OCI-LY1 (cell line): ENCODE measurements at regions not wholly inside any gene's neighbourhood (a gene's known extent, or its start where the extent isn't known, plus 50 kb on each side); places are given as distances from the start of the nearest gene placed in this dataset.

Source experiments
- H2AFZ ChIP-seq: fragments of 200-600 bp; sonication (generic), shearing (Covaris generic); 2 replicates; pipeline ENCODE4 v1.6.0; 2014; ENCODE audit warnings: antibody characterized with exemption, mild to moderate bottlenecking, low read length
- H3F3A ChIP-seq: fragments of 200-600 bp; sonication (generic), shearing (Covaris generic); 2 replicates; pipeline ENCODE4 v1.6.0; 2014; ENCODE audit warnings: mild to moderate bottlenecking, antibody characterized with exemption, low read length, moderate library complexity; ENCODE audit not compliant: insufficient read depth
- H3K27ac ChIP-seq: fragments of 200-600 bp; sonication (generic); 2 replicates; pipeline ENCODE4 v1.5.1; 2014; ENCODE audit warnings: low read length, mixed run types, mild to moderate bottlenecking, low read depth; ENCODE audit not compliant: poor library complexity, severe bottlenecking
- H3K27me3 ChIP-seq: fragments of 200-600 bp; sonication (generic); 2 replicates; pipeline ENCODE4 v1.6.0; 2014; ENCODE audit warnings: antibody characterized with exemption, mild to moderate bottlenecking, low read length, moderate library complexity; ENCODE audit not compliant: insufficient read depth
- H3K36me3 ChIP-seq: fragments of 200-600 bp; sonication (generic); 2 replicates; pipeline ENCODE4 v1.6.1; 2014; ENCODE audit warnings: mild to moderate bottlenecking, antibody characterized with exemption, low read length, moderate library complexity, mixed read lengths; ENCODE audit not compliant: insufficient read depth
- H3K4me1 ChIP-seq: fragments of 200-600 bp; sonication (generic); 2 replicates; pipeline ENCODE4 v1.5.1; 2014; ENCODE audit warnings: mild to moderate bottlenecking, low read length, moderate library complexity; ENCODE audit not compliant: insufficient read depth, severe bottlenecking
- H3K4me2 ChIP-seq: fragments of 200-600 bp; sonication (generic), shearing (Covaris generic); 2 replicates; pipeline ENCODE4 v1.6.1; 2014; ENCODE audit warnings: low read length
- H3K4me3 ChIP-seq: fragments of 200-600 bp; sonication (generic); 2 replicates; pipeline ENCODE4 v1.5.1; 2014; ENCODE audit warnings: low read length, low read depth, mild to moderate bottlenecking, mixed read lengths; ENCODE audit not compliant: poor library complexity, severe bottlenecking
- H3K79me2 ChIP-seq: fragments of 200-600 bp; shearing (Covaris generic); 2 replicates; pipeline ENCODE4 v1.6.1; 2016; ENCODE audit warnings: mixed run types, low read length, mixed read lengths; ENCODE audit not compliant: insufficient read depth
- H3K9ac ChIP-seq: fragments of 200-600 bp; sonication (generic), shearing (Covaris generic); 2 replicates; pipeline ENCODE4 v1.6.1; 2014; ENCODE audit warnings: mild to moderate bottlenecking, low read length, mixed read lengths
- H3K9me2 ChIP-seq: fragments of 200-600 bp; sonication (generic), shearing (Covaris generic); 2 replicates; pipeline ENCODE4 v1.6.1; 2014; ENCODE audit warnings: low read depth, mild to moderate bottlenecking, low read length, mixed read lengths
- H3K9me3 ChIP-seq: fragments of 200-600 bp; shearing (Covaris generic); 2 replicates; pipeline ENCODE4 v1.6.1; 2014; ENCODE audit warnings: low read length, mixed read lengths
- H4K20me1 ChIP-seq: fragments of 200-600 bp; sonication (generic), shearing (Covaris generic); 2 replicates; pipeline ENCODE4 v1.6.0; 2016; ENCODE audit warnings: mild to moderate bottlenecking, low read length; ENCODE audit not compliant: insufficient read depth
- EZH2 ChIP-seq: fragments of 200-600 bp; sonication (generic), shearing (Covaris generic); IDR thresholded peaks from 2 replicates; pipeline ENCODE4 v1.8.0; 2017; ENCODE audit warnings: borderline replicate concordance, mixed run types, mild to moderate bottlenecking, antibody characterized with exemption, low read length, moderate library complexity, mixed read lengths
- TF ChIP-seq, protein P1 (sequence below): fragments of 200-600 bp; sonication (generic), shearing (Covaris generic); IDR thresholded peaks from 2 replicates; pipeline ENCODE4 v1.5.1; 2017; ENCODE audit warnings: mild to moderate bottlenecking, antibody characterized with exemption, low read length, moderate library complexity, mixed read lengths

GRCh38 chr16:50924759-50925545, 183.1 kb downstream of the CYLD start:
- no peaks in the 10 kb centered on the region for H3K79me2 ChIP-seq
- no peak overlapping the region for H3K27ac ChIP-seq
- no peaks in the 10 kb centered on the region for H3F3A ChIP-seq
- no peaks in the 10 kb centered on the region for H3K4me1 ChIP-seq
- no peaks in the 10 kb centered on the region for H4K20me1 ChIP-seq
- no peak overlapping the region for H3K9ac ChIP-seq
- H3K36me3 ChIP-seq, result no peaks in the 10 kb centered on the region
- no peaks in the 10 kb centered on the region for H3K27me3 ChIP-seq
- no peaks in the 10 kb centered on the region for H3K9me2 ChIP-seq
- H3K9me3 ChIP-seq, result no peaks in the 10 kb centered on the region
- no peak overlapping the region for H3K4me2 ChIP-seq
- no peak overlapping the region for H3K4me3 ChIP-seq
- TF ChIP-seq, protein P1, sequence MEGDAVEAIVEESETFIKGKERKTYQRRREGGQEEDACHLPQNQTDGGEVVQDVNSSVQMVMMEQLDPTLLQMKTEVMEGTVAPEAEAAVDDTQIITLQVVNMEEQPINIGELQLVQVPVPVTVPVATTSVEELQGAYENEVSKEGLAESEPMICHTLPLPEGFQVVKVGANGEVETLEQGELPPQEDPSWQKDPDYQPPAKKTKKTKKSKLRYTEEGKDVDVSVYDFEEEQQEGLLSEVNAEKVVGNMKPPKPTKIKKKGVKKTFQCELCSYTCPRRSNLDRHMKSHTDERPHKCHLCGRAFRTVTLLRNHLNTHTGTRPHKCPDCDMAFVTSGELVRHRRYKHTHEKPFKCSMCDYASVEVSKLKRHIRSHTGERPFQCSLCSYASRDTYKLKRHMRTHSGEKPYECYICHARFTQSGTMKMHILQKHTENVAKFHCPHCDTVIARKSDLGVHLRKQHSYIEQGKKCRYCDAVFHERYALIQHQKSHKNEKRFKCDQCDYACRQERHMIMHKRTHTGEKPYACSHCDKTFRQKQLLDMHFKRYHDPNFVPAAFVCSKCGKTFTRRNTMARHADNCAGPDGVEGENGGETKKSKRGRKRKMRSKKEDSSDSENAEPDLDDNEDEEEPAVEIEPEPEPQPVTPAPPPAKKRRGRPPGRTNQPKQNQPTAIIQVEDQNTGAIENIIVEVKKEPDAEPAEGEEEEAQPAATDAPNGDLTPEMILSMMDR, result no peak
- TF ChIP-seq EZH2, result no peak
- no peak overlapping the region for H2AFZ ChIP-seq

- Histone ChIP-seq H3K9me3 (no peaks in the 10 kb centered on the region), H3K9ac (no peak overlapping the region), H2AFZ (no peak overlapping the region), H4K20me1 (no peaks in the 10 kb centered on the region), H3K79me2 (no peaks in the 10 kb centered on the region), H3K36me3 (no peaks in the 10 kb centered on the region), H3K4me1 (no peaks in the 10 kb centered on the region), H3K4me3 (no peak overlapping the region), H3K4me2 (no peak overlapping the region), H3K9me2 (no peaks in the 10 kb centered on the region), H3K27me3 (no peaks in the 10 kb centered on the region), H3K27ac (no peak overlapping the region), H3F3A (no peaks in the 10 kb centered on the region)
- TF ChIP-seq EZH2, result no peak
- TF ChIP-seq, protein P1, result no peak
Measured at GRCh38 chr16:50917950-50918703, 176.2 kb downstream of the CYLD start.

DNA sequence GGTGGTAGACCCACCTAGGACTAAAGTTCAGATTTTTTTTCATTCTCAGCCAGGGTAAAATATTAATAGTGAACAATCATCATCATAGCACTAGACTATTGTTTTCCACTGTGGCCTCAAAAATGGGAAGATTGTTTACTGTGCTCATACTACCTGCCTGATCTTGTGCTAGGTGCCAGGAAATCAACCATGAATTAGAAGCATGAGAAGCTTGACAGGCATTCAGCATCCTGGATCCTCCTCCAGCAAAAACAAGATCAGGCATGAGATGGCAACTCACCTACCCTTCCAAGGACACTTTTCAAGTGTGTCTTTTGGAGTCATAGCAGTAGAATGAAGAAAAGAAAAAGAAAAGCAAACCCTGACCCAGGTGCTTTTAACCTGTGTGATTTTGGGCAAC, 174.2 kb downstream of the CYLD start:
- Histone ChIP-seq H3K27ac (no peak overlapping the region), H4K20me1 (no peaks in the 10 kb centered on the region), H3K79me2 (no peaks in the 10 kb centered on the region), H3K36me3 (no peaks in the 10 kb centered on the region), H3K9me2 (no peaks in the 10 kb centered on the region), H3F3A (no peaks in the 10 kb centered on the region), H3K4me1 (no peaks in the 10 kb centered on the region), H3K4me2 (no peak overlapping the region), H3K27me3 (0 out of 2 replicates have a peak, but pooled peaks cover 3% of the 10 kb centered on the region), H3K9ac (no peak overlapping the region), H2AFZ (no peak overlapping the region), H3K9me3 (no peaks in the 10 kb centered on the region), H3K4me3 (no peak overlapping the region)
- TF ChIP-seq, protein P1, result no peak
- no peak for TF ChIP-seq EZH2
